Mesothelial cell of epicardium (in vitro differentiated cells): ENCODE measurements at regions not wholly inside any gene's neighbourhood (a gene's known extent, or its start where the extent isn't known, plus 50 kb on each side); places are given as distances from the start of the nearest gene placed in this dataset.
A peak's percentile ranks its signal among the peaks of the same experiment; 100 is the strongest.
"Not testable (repeated sequence)": the region's sequence is repeated elsewhere in the genome, so short reads cannot be mapped to it uniquely, and the experiment has no call there.

Source experiments
- DNase-seq, 2 experiments: peaks; one replicate each; pipeline ENCODE4 v3.0.0; 2021; ENCODE audit warnings: low spot score in 2 of 2; ENCODE audit not compliant: unreplicated experiment in 2 of 2
- H3K27ac Mint-ChIP-seq: 2 replicates; pipeline ENCODE4 v1.8.0; 2021; ENCODE audit warnings: mixed read lengths
- H3K27me3 Mint-ChIP-seq: 2 replicates; pipeline ENCODE4 v1.8.0; 2021; ENCODE audit warnings: low read depth, mixed read lengths
- H3K36me3 Mint-ChIP-seq: 2 replicates; pipeline ENCODE4 v1.8.0; 2021; ENCODE audit warnings: mixed read lengths
- H3K4me1 Mint-ChIP-seq: 2 replicates; pipeline ENCODE4 v1.8.0; 2021; ENCODE audit warnings: mixed read lengths
- H3K4me3 Mint-ChIP-seq: 2 replicates; pipeline ENCODE4 v1.8.0; 2021; ENCODE audit warnings: mild to moderate bottlenecking, moderate library complexity, mixed read lengths
- H3K9me3 Mint-ChIP-seq: 2 replicates; pipeline ENCODE4 v1.8.0; 2021; ENCODE audit warnings: mixed read lengths
- CTCF ChIP-seq: fragments of 200-600 bp; sonication (generic); IDR thresholded peaks from one replicate; pipeline ENCODE4 v1.5.0; 2021; ENCODE audit warnings: antibody characterized with exemption; ENCODE audit not compliant: unreplicated experiment

- no peaks in the 10 kb centered on the region for H3K9me3 Mint-ChIP-seq
- peaks cover 81% of the 10 kb centered on the region for H3K27me3 Mint-ChIP-seq
- H3K27ac Mint-ChIP-seq: no peak overlapping the region
- no peak overlapping the region for H3K4me3 Mint-ChIP-seq
- no peaks in the 10 kb centered on the region for H3K4me1 Mint-ChIP-seq
- no peaks in the 10 kb centered on the region for H3K36me3 Mint-ChIP-seq
- DNase-seq: no peak
- no peak for TF ChIP-seq CTCF
These were observed 79.0 kb downstream of the ASCL4 start for GRCh38 chr12:107853479-107853878.

- H3K27ac Mint-ChIP-seq: no peak overlapping the region
- H3K4me3 Mint-ChIP-seq: no peak overlapping the region
- H3K4me1 Mint-ChIP-seq: no peaks in the 10 kb centered on the region
- no peak for DNase-seq
- no peak for TF ChIP-seq CTCF
- H3K36me3 Mint-ChIP-seq: no peaks in the 10 kb centered on the region
- H3K9me3 Mint-ChIP-seq: no peaks in the 10 kb centered on the region
- peaks cover 78% of the 10 kb centered on the region for H3K27me3 Mint-ChIP-seq
These were observed 81.0 kb downstream of the ASCL4 start for GRCh38 chr12:107855471-107855870.

- Mint-ChIP-seq H3K27me3 (peaks cover 80% of the 10 kb centered on the region), H3K4me3 (no peak overlapping the region), H3K9me3 (no peaks in the 10 kb centered on the region), H3K4me1 (no peaks in the 10 kb centered on the region), H3K36me3 (no peaks in the 10 kb centered on the region), H3K27ac (no peak overlapping the region)
- TF ChIP-seq CTCF: no peak
- no peak for DNase-seq
These were observed 81.6 kb downstream of the ASCL4 start for GRCh38 chr12:107856096-107856495.

GRCh38 chr12:107857191-107857590, 82.7 kb downstream of the ASCL4 start:
- H3K4me3 Mint-ChIP-seq: no peak overlapping the region
- DNase-seq: no peak
- no peaks in the 10 kb centered on the region for H3K9me3 Mint-ChIP-seq
- H3K27ac Mint-ChIP-seq: no peak overlapping the region
- no peaks in the 10 kb centered on the region for H3K36me3 Mint-ChIP-seq
- H3K27me3 Mint-ChIP-seq: peaks cover 84% of the 10 kb centered on the region
- TF ChIP-seq CTCF: no peak
- no peaks in the 10 kb centered on the region for H3K4me1 Mint-ChIP-seq

GRCh38 chr12:107859367-107859766, 84.9 kb downstream of the ASCL4 start:
- H3K36me3 Mint-ChIP-seq: no peaks in the 10 kb centered on the region
- TF ChIP-seq CTCF: no peak
- H3K4me3 Mint-ChIP-seq: no peak overlapping the region
- H3K27ac Mint-ChIP-seq: no peak overlapping the region
- H3K4me1 Mint-ChIP-seq: peaks cover 3% of the 10 kb centered on the region
- DNase-seq: no peak
- H3K27me3 Mint-ChIP-seq: peaks cover 90% of the 10 kb centered on the region
- no peaks in the 10 kb centered on the region for H3K9me3 Mint-ChIP-seq

- Mint-ChIP-seq H3K36me3 (no peaks in the 10 kb centered on the region), H3K4me3 (peak overlapping the region; percentile 54), H3K4me1 (peaks cover 5% of the 10 kb centered on the region), H3K27ac (no peak overlapping the region), H3K27me3 (peaks cover 82% of the 10 kb centered on the region), H3K9me3 (peaks cover 13% of the 10 kb centered on the region)
- DNase-seq: no peak
- TF ChIP-seq CTCF: no peak
These were observed 89.7 kb downstream of the ASCL4 start for GRCh38 chr12:107864235-107864634.

- DNase-seq, H3K4me1 Mint-ChIP-seq, H3K27ac Mint-ChIP-seq, H3K36me3 Mint-ChIP-seq: not testable (repeated sequence)
- H3K4me3 Mint-ChIP-seq: peak overlapping the region; percentile 42
- peaks cover 13% of the 10 kb centered on the region for H3K9me3 Mint-ChIP-seq
- peaks cover 84% of the 10 kb centered on the region for H3K27me3 Mint-ChIP-seq
These were observed 90.2 kb downstream of the ASCL4 start for GRCh38 chr12:107864727-107865126.
